ENCODE measurements at regions not wholly inside any gene's neighbourhood (a gene's known extent, or its start where the extent isn't known, plus 50 kb on each side); places are given as distances from the start of the nearest gene placed in this dataset.

- Histone ChIP-seq H3K36me3 (ENCODE audit: control insufficient read depth, insufficient read depth, low read length) (no peaks in the 10 kb centered on the region), H2BK20ac (ENCODE audit: low read depth, low read length) (no peak overlapping the region), H2AK5ac (ENCODE audit: low read depth, low read length) (no peak overlapping the region), H2AFZ (replicated peaks; ENCODE audit: low read length, poor library complexity) (no peak overlapping the region), H3K4me2 (ENCODE audit: low read depth, low read length) (no peak overlapping the region), H3K18ac (ENCODE audit: low read depth, low read length) (no peak overlapping the region), H3K27ac (ENCODE audit: insufficient read depth, low read length) (no peak overlapping the region), H4K20me1 (ENCODE audit: insufficient read depth, low read length) (no peaks in the 10 kb centered on the region), H4K8ac (ENCODE audit: low read depth in 2 of 2, low read length in 2 of 2) (no peak overlapping the region), H3K9ac (ENCODE audit: low read depth, low read length) (no peak overlapping the region), H3K27me3 (ENCODE audit: control insufficient read depth, insufficient read depth, low read length) (no peaks in the 10 kb centered on the region), H3K4ac (ENCODE audit: low read depth, low read length) (no peak overlapping the region), H3K14ac (replicated peaks; ENCODE audit: low read depth, low read length) (no peak overlapping the region), H3K9me3 (ENCODE audit: control insufficient read depth, insufficient read depth, low read length) (peaks cover 8% of the 10 kb centered on the region), H2BK5ac (ENCODE audit: low read depth, low read length, poor library complexity, severe bottlenecking) (no peak overlapping the region), H2BK15ac (ENCODE audit: low read depth, low read length) (no peak overlapping the region), H2BK120ac (ENCODE audit: low read depth, low read length) (no peak overlapping the region), H3K23ac (ENCODE audit: low read depth, low read length) (no peak overlapping the region), H4K5ac (ENCODE audit: low read depth, low read length) (no peak overlapping the region), H3K4me1 (ENCODE audit: control insufficient read depth, insufficient read depth, low read length) (no peaks in the 10 kb centered on the region), H3K56ac (ENCODE audit: extremely low read depth, insufficient read depth, low read length) (no peak overlapping the region), H3K79me1 (ENCODE audit: low read depth in 1 of 2, low read length in 2 of 2) (no peaks in the 10 kb centered on the region), H4K91ac (ENCODE audit: insufficient read depth, low read depth, low read length) (no peak overlapping the region), H2AK9ac (replicated peaks; ENCODE audit: low read depth, low read length, poor library complexity) (no peak overlapping the region), H3K4me3 (ENCODE audit: insufficient read depth, low read depth, low read length) (no peak overlapping the region), H3K9me1 (ENCODE audit: insufficient read depth, low read length) (no peaks in the 10 kb centered on the region)
- DNase-seq: no peak
- WGBS, 2 experiments (ENCODE audit: extremely low coverage in 2 of 2, insufficient read length in 1 of 2): no CpG with 5 or more reads among the region's 2 CpGs
- dilution Hi-C loops (cut with HindIII; ENCODE audit: low sequenced_read_pairs, unreplicated experiment) (no loop called here), in situ Hi-C loops (cut with MboI; ENCODE audit: low sequenced_read_pairs) (no loop called here), intact Hi-C loops (cut with micrococcal nuclease) (no loop called here)
- CTCF ChIA-PET: no interaction called here
- TF ChIP-seq RFX5 (IDR thresholded peaks at IDR 0.05; ENCODE audit: low read depth, low read length) (no peak), CEBPB (IDR thresholded peaks at IDR 0.05; ENCODE audit: low read depth, low read length) (no peak), USF2 (IDR thresholded peaks at IDR 0.05; ENCODE audit: low read depth, low read length) (no peak), MAZ (IDR thresholded peaks at IDR 0.05; ENCODE audit: borderline replicate concordance, low read depth, low read length) (no peak), MAFK (IDR thresholded peaks at IDR 0.05; ENCODE audit: low read depth, low read length) (no peak), CHD1 (IDR thresholded peaks at IDR 0.05; ENCODE audit: low read depth, low read length) (no peak), FOS (IDR thresholded peaks at IDR 0.05; ENCODE audit: low read depth, low read length) (no peak), MXI1 (IDR thresholded peaks at IDR 0.05; ENCODE audit: borderline replicate concordance, low read depth, low read length) (no peak), SMC3 (IDR thresholded peaks at IDR 0.05; ENCODE audit: low read depth, low read length) (no peak), ELK1 (IDR thresholded peaks at IDR 0.05; ENCODE audit: borderline replicate concordance, low read depth, low read length) (no peak), RCOR1 (IDR thresholded peaks at IDR 0.05; ENCODE audit: insufficient replicate concordance, low read length) (no peak), BHLHE40 (IDR thresholded peaks at IDR 0.05; ENCODE audit: low read depth, low read length) (no peak), POLR2A (IDR thresholded peaks at IDR 0.05; ENCODE audit: low read depth, low read length) (no peak), CTCF (conservative IDR thresholded peaks at IDR 0.05; ENCODE audit: low read depth, low read length) (no peak), RAD21 (IDR thresholded peaks at IDR 0.05; ENCODE audit: low read length) (no peak)
- POLR2A ChIA-PET (ENCODE audit: unreplicated experiment): no interaction called here
- BruUV-seq (replicated peaks): no TSS peak
- ATAC-seq (ENCODE audit: low read depth): no peak
Measured at GRCh38 chr2:126253669-126254068, 402.3 kb upstream of the GYPC start.

Data from IMR-90 (cell line).